CD4-positive, alpha-beta T cell treated with Interleukin-12 subunit alpha and Interleukin-12 subunit beta, for 1 hour (primary cell): ENCODE measurements at regions not wholly inside any gene's neighbourhood (a gene's known extent, or its start where the extent isn't known, plus 50 kb on each side); places are given as distances from the start of the nearest gene placed in this dataset.
"Not testable (repeated sequence)": the region's sequence is repeated elsewhere in the genome, so short reads cannot be mapped to it uniquely, and the experiment has no call there.

Source experiments
- DNase-seq: peaks from one replicate; pipeline ENCODE4 v3.0.0-alpha.2; 2020

GRCh38 chr1:203926025-203926540 is 64.7 kb downstream of the SNRPE start:
- DNase-seq: no peak

GRCh38 chr1:203929741-203930309 is 68.4 kb downstream of the SNRPE start:
- DNase-seq: no peak

- DNase-seq: no peak
Measured at GRCh38 chr1:203930342-203930741, 68.9 kb downstream of the SNRPE start.

- no peak for DNase-seq
Measured at GRCh38 chr1:203931953-203932352, 70.6 kb downstream of the SNRPE start.

- DNase-seq: no peak
Measured at GRCh38 chr1:203932556-203932955, 71.2 kb downstream of the SNRPE start.

- DNase-seq: no peak
Measured at GRCh38 chr1:203934027-203934426, 72.6 kb downstream of the SNRPE start.

- no peak for DNase-seq
Measured at GRCh38 chr1:203934651-203935050, 73.3 kb downstream of the SNRPE start.

- no peak for DNase-seq
Measured at GRCh38 chr1:203935321-203935720, 73.9 kb downstream of the SNRPE start.

GRCh38 chr1:203937678-203938330 is 76.4 kb downstream of the SNRPE start:
- no peak for DNase-seq

GRCh38 chr1:203944651-203945404 is 83.4 kb downstream of the SNRPE start:
- DNase-seq: no peak

GRCh38 chr1:203954293-203954692 is 92.9 kb downstream of the SNRPE start:
- DNase-seq: no peak

- DNase-seq: no peak
Measured at GRCh38 chr1:203954788-203955552, 93.6 kb downstream of the SNRPE start.

GRCh38 chr1:203968761-203969160 is 104.2 kb upstream of the SOX13 start:
- DNase-seq: no peak

- DNase-seq: no peak
Measured at GRCh38 chr1:203969846-203970245, 103.1 kb upstream of the SOX13 start.

- no peak for DNase-seq
Measured at GRCh38 chr1:203985044-203985443, 87.9 kb upstream of the SOX13 start.

- no peak for DNase-seq
Measured at GRCh38 chr1:203985676-203986075, 87.2 kb upstream of the SOX13 start.

GRCh38 chr1:203986887-203987461 is 85.9 kb upstream of the SOX13 start:
- DNase-seq: no peak

GRCh38 chr1:203990118-203990517 is 82.8 kb upstream of the SOX13 start:
- peak; percentile 2 for DNase-seq

- no peak for DNase-seq
Measured at GRCh38 chr1:203992440-203992839, 80.5 kb upstream of the SOX13 start.

GRCh38 chr1:203993256-203993655 is 79.7 kb upstream of the SOX13 start:
- no peak for DNase-seq

GRCh38 chr1:203995228-203995627 is 77.7 kb upstream of the SOX13 start:
- DNase-seq: no peak

- DNase-seq: no peak
Measured at GRCh38 chr1:203996126-203996525, 76.8 kb upstream of the SOX13 start.

GRCh38 chr1:203998571-203998970 is 74.3 kb upstream of the SOX13 start:
- not testable (repeated sequence) for DNase-seq
